ENCODE measurements at regions not wholly inside any gene's neighbourhood (a gene's known extent, or its start where the extent isn't known, plus 50 kb on each side); places are given as distances from the start of the nearest gene placed in this dataset.

DNA sequence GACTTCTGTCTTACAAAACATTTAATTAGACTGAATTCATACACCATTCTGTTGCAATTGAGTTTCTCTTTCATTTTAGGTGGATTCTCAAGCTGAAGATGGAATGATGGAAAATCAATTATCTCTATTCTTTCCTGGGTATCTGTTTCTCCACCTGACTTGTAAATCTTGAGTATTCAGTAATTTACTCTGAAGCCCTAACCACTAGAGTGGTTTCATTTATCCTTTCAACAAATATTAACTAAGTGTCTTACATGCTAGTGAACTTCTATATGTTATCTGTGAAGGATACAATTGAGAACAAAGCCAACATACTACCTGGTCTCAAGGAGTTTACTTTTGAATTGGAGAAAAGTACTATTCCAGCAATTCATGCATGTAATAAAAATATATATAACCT lies 94.1 kb upstream of the ZNF804A start:
- Histone ChIP-seq H3K27me3 (no peaks in the 10 kb centered on the region), H3K4me3 (replicated peaks in 1 of 3) (no peak overlapping the region), H3K4me1 (no peaks in the 10 kb centered on the region), H3K36me3 (no peaks in the 10 kb centered on the region), H3K27ac (no peak overlapping the region), H3K9me3 (no peaks in the 10 kb centered on the region)
- no peak for TF ChIP-seq POLR2A (IDR thresholded peaks at IDR 0.05)
- TF ChIP-seq, protein P1, sequence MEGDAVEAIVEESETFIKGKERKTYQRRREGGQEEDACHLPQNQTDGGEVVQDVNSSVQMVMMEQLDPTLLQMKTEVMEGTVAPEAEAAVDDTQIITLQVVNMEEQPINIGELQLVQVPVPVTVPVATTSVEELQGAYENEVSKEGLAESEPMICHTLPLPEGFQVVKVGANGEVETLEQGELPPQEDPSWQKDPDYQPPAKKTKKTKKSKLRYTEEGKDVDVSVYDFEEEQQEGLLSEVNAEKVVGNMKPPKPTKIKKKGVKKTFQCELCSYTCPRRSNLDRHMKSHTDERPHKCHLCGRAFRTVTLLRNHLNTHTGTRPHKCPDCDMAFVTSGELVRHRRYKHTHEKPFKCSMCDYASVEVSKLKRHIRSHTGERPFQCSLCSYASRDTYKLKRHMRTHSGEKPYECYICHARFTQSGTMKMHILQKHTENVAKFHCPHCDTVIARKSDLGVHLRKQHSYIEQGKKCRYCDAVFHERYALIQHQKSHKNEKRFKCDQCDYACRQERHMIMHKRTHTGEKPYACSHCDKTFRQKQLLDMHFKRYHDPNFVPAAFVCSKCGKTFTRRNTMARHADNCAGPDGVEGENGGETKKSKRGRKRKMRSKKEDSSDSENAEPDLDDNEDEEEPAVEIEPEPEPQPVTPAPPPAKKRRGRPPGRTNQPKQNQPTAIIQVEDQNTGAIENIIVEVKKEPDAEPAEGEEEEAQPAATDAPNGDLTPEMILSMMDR (IDR thresholded peaks at IDR 0.05): no peak
- no peak for DNase-seq
- intact Hi-C loops (cut with DNase I): no loop called here

- Histone ChIP-seq H3K4me1 (no peaks in the 10 kb centered on the region), H3K27me3 (no peaks in the 10 kb centered on the region), H3K9me3 (no peaks in the 10 kb centered on the region), H3K4me3 (replicated peaks in 1 of 3) (no peak overlapping the region), H3K27ac (no peak overlapping the region), H3K36me3 (no peaks in the 10 kb centered on the region)
- 90 to 92% methylated on average over 5 of the region's 5 CpGs for WGBS, 2 donors
- no peak for DNase-seq
- TF ChIP-seq, protein P1 (IDR thresholded peaks at IDR 0.05): no peak
- no peak for TF ChIP-seq POLR2A (IDR thresholded peaks at IDR 0.05)
- intact Hi-C loops (cut with DNase I): no loop called here
Observed at GRCh38 chr2:184507254-184507653, 91.1 kb upstream of the ZNF804A start.

DNA sequence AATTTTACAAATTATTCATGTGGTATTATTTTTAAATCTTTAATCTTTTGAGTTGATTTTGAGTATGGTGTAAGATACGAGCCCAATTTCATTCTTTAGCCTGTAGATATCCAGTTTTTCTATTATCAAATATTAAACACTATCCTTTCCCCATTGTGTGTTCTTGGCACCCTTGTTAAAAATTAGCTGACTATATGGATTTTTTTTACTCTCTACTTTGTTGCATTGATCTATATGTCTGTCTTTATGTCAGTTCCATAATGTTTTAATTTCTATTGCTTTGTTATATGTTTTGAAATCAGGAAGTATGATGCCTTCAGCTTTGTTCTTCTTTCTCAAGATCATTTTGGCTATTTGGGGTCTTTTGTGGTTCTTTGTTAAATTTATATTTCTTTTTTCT lies 80.9 kb upstream of the ZNF804A start:
- Histone ChIP-seq H3K9me3 (no peaks in the 10 kb centered on the region), H3K27me3 (no peaks in the 10 kb centered on the region), H3K36me3 (no peaks in the 10 kb centered on the region), H3K4me3 (replicated peaks in 1 of 3) (no peak overlapping the region), H3K27ac (no peak overlapping the region), H3K4me1 (no peaks in the 10 kb centered on the region)
- intact Hi-C loops (cut with DNase I): no loop called here
- WGBS, 2 donors: 86 to 88% methylated on average over 1 of the region's 1 CpG
- no peak for DNase-seq
- no peak for TF ChIP-seq POLR2A (IDR thresholded peaks at IDR 0.05)
- TF ChIP-seq, protein P1 (IDR thresholded peaks at IDR 0.05): no peak

DNA sequence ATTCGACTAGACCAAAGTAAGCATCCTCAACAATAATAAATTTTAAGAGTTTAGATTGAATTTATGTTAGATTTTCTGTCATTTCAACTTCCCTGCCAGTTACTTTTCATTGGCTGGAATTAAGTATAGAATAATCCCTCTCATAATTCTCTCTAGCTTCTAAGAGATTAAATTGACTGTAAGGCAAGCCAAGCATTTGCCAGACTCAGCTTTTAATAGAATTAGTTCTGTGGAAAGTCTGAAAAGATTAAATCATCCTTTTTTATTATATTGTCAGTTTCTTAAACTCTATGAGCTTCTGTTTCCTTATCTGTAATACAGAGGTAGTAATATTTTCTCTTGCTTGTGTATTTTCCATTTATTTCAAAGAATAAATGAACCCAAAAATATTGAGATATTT lies 77.9 kb upstream of the ZNF804A start:
- Histone ChIP-seq H3K27ac (no peak overlapping the region), H3K27me3 (no peaks in the 10 kb centered on the region), H3K4me3 (replicated peaks in 1 of 3) (no peak overlapping the region), H3K36me3 (no peaks in the 10 kb centered on the region), H3K9me3 (no peaks in the 10 kb centered on the region), H3K4me1 (no peaks in the 10 kb centered on the region)
- no peak for DNase-seq
- no peak for TF ChIP-seq POLR2A (IDR thresholded peaks at IDR 0.05)
- TF ChIP-seq, protein P1 (IDR thresholded peaks at IDR 0.05): no peak
- WGBS, 2 donors: 73 to 79% methylated on average over 1 of the region's 1 CpG
- intact Hi-C loops (cut with DNase I): no loop called here

GRCh38 chr2:184523732-184524131 lies 74.6 kb upstream of the ZNF804A start:
- Histone ChIP-seq H3K27me3 (no peaks in the 10 kb centered on the region), H3K36me3 (no peaks in the 10 kb centered on the region), H3K4me3 (replicated peaks in 1 of 3) (no peak overlapping the region), H3K9me3 (no peaks in the 10 kb centered on the region), H3K27ac (no peak overlapping the region), H3K4me1 (no peaks in the 10 kb centered on the region)
- TF ChIP-seq, protein P1 (IDR thresholded peaks at IDR 0.05): no peak
- TF ChIP-seq POLR2A (IDR thresholded peaks at IDR 0.05): no peak
- intact Hi-C loops (cut with DNase I): no loop called here
- 90 to 93% methylated on average over 9 to 11 of the region's 11 CpGs for WGBS, 2 donors
- DNase-seq: no peak

Measured in thyroid gland (tissue), 4 donors.